HepG2 (cell line): ENCODE measurements at regions not wholly inside any gene's neighbourhood (a gene's known extent, or its start where the extent isn't known, plus 50 kb on each side); places are given as distances from the start of the nearest gene placed in this dataset.

Source experiments
- ATAC-seq: fragments of 200-7000 bp; cut with Tn5 transposase; 3 replicates; pipeline ENCODE4 v1.9.1; 2020; ENCODE audit warnings: mild to moderate bottlenecking, moderate library complexity
- BruUV-seq: library from RNA; stranded (reverse); fragments of 400-500 nt; replicated peaks from 2 replicates; lab custom pipeline; 2021; lab: Mats Ljungman, UMichigan
- CTCF ChIA-PET: fragments of 300-600 bp; formaldehyde crosslinking; extraction: SDS; loops from one replicate; lab custom pipeline; 2021; ENCODE audit warnings: low total read pairs, inconsistent platforms, low intra/inter-chr PET ratio; lab: Yijun Ruan, JAX
- POLR2A ChIA-PET: fragments of 350-600 bp; sonication (Branson Sonifier 250); formaldehyde crosslinking; loops from one replicate; lab custom pipeline; 2020; ENCODE audit warnings: antibody characterized with exemption, inconsistent platforms; lab: Yijun Ruan, JAX
- DNase-seq: peaks from one replicate; pipeline ENCODE4 v3.0.0-alpha.2; 2015; ENCODE audit warnings: low spot score
- FAIRE-seq: peaks from 3 replicates; lab custom pipeline; 2011; peaks lifted over from hg19 to GRCh38; lab: Jason Lieb, UNC
- H2AFZ ChIP-seq: one replicate; pipeline ENCODE4 v1.6.1; 2011; ENCODE audit warnings: low read length, inconsistent platforms
- H3K27ac ChIP-seq: fragments of 300-600 bp; 3 replicates; pipeline ENCODE4 v1.8.0; 2011; ENCODE audit warnings: mixed run types, mild to moderate bottlenecking, mixed read lengths, low read length, inconsistent platforms; ENCODE audit not compliant: insufficient read depth; ENCODE audit errors: extremely low read length
- H3K27me3 ChIP-seq, 2 experiments: fragments of 200-600 bp in 1 of 2; 2 replicates in 1 of 2; 3 replicates in 1 of 2; pipeline versions ENCODE4 v1.6.0 to v1.8.0; 2011; ENCODE audit warnings: low read length in 2 of 2, mild to moderate bottlenecking in 2 of 2, moderate library complexity in 2 of 2, inconsistent platforms in 1 of 2; ENCODE audit not compliant: insufficient read depth in 2 of 2, control insufficient read depth in 1 of 2
- H3K36me3 ChIP-seq, 2 experiments: fragments of 200-600 bp in 1 of 2; replicated peaks in 1 of 2; 2 replicates in 1 of 2; 3 replicates in 1 of 2; pipeline versions ENCODE4 v1.5.1 to v1.8.0; 2011; ENCODE audit warnings: low read length in 2 of 2, inconsistent platforms in 1 of 2; ENCODE audit not compliant: insufficient read depth in 2 of 2, control insufficient read depth in 1 of 2
- H3K4me1 ChIP-seq: 2 replicates; pipeline ENCODE4 v1.5.1; 2012; ENCODE audit warnings: low read length, inconsistent platforms; ENCODE audit not compliant: insufficient read depth
- H3K4me2 ChIP-seq: 2 replicates; pipeline ENCODE4 v1.6.0; 2011; ENCODE audit warnings: low read depth, low read length, inconsistent platforms
- H3K4me3 ChIP-seq, 3 experiments: fragments of 200-600 bp in 1 of 3; sonication (generic), shearing (Covaris generic) in 1 of 3; replicated peaks in 1 of 3; 2 replicates each; pipeline ENCODE4 v1.5.1; 2011 to 2016; ENCODE audit warnings: low read length in 3 of 3, inconsistent platforms in 2 of 3, low read depth in 2 of 3, mild to moderate bottlenecking in 2 of 3, control low read depth in 1 of 3, mixed read lengths in 1 of 3; ENCODE audit not compliant: insufficient read depth in 1 of 3
- H3K79me2 ChIP-seq: one replicate; pipeline ENCODE4 v1.6.1; 2011; ENCODE audit warnings: low read length, inconsistent platforms; ENCODE audit not compliant: insufficient read depth
- H3K9ac ChIP-seq: 2 replicates; pipeline ENCODE4 v1.6.0; 2011; ENCODE audit warnings: mild to moderate bottlenecking, low read depth, low read length, inconsistent platforms; ENCODE audit not compliant: insufficient read depth
- H3K9me3 ChIP-seq: 2 replicates; pipeline ENCODE4 v1.5.1; 2012; ENCODE audit warnings: mild to moderate bottlenecking, low read length
- H4K20me1 ChIP-seq: 2 replicates; pipeline ENCODE4 v1.6.0; 2011; ENCODE audit warnings: inconsistent platforms, mild to moderate bottlenecking, low read length, moderate library complexity; ENCODE audit not compliant: insufficient read depth
- BRCA1 ChIP-seq: sonication (generic); formaldehyde crosslinking; IDR thresholded peaks from 2 replicates; pipeline ENCODE4 v1.4.0; 2020; ENCODE audit warnings: missing genetic modification reagents
- DNMT1 ChIP-seq: sonication (generic); formaldehyde crosslinking; IDR thresholded peaks from 2 replicates; pipeline ENCODE4 v1.5.1; 2020; ENCODE audit warnings: mild to moderate bottlenecking, missing genetic modification reagents
- EEA1 ChIP-seq: sonication (generic); formaldehyde crosslinking; IDR thresholded peaks from 2 replicates; pipeline ENCODE4 v1.5.1; 2020; ENCODE audit warnings: mild to moderate bottlenecking, missing genetic modification reagents, borderline replicate concordance
- HBP1 ChIP-seq: IDR thresholded peaks from 2 replicates; pipeline ENCODE4 v1.6.1; 2016; ENCODE audit warnings: low read depth, control low read depth
- RARA ChIP-seq: IDR thresholded peaks from 2 replicates; pipeline ENCODE4 v1.6.1; 2016; ENCODE audit warnings: missing genetic modification reagents, missing compliant biosample characterization
- SKIL ChIP-seq: sonication (generic); formaldehyde crosslinking; IDR thresholded peaks from 2 replicates; pipeline ENCODE4 v1.8.0; 2022; ENCODE audit warnings: missing genetic modification reagents, mild to moderate bottlenecking, moderate library complexity, borderline replicate concordance
- SP5 ChIP-seq: IDR thresholded peaks from 2 replicates; pipeline ENCODE4 v1.6.1; 2016; ENCODE audit warnings: low read depth, borderline replicate concordance
- SRF ChIP-seq: IDR thresholded peaks from 2 replicates; pipeline ENCODE4 v1.6.1; 2011; ENCODE audit warnings: mild to moderate bottlenecking, low read depth, low read length, moderate library complexity
- ZBTB34 ChIP-seq: sonication (generic); formaldehyde crosslinking; IDR thresholded peaks from 2 replicates; pipeline ENCODE4 v1.8.0; 2022; ENCODE audit warnings: mild to moderate bottlenecking, missing genetic modification reagents
- ZFP36L2 ChIP-seq: sonication (generic); formaldehyde crosslinking; IDR thresholded peaks from 2 replicates; pipeline ENCODE4 v1.4.0; 2020; ENCODE audit warnings: missing genetic modification reagents
- ZMAT5 ChIP-seq: sonication (generic); formaldehyde crosslinking; IDR thresholded peaks from 2 replicates; pipeline ENCODE4 v1.5.0; 2020; ENCODE audit warnings: mild to moderate bottlenecking, low read depth, missing genetic modification reagents, borderline replicate concordance
- ZMYM4 ChIP-seq: sonication (generic); formaldehyde crosslinking; IDR thresholded peaks from 2 replicates; pipeline ENCODE4 v1.8.1; 2023; ENCODE audit warnings: mild to moderate bottlenecking, missing genetic modification reagents
- ZNF556 ChIP-seq: sonication (generic); formaldehyde crosslinking; IDR thresholded peaks from 2 replicates; pipeline ENCODE4 v1.4.0; 2020; ENCODE audit warnings: mild to moderate bottlenecking, missing genetic modification reagents, borderline replicate concordance
- WGBS: methylation state at CpG from one replicate; pipeline ENCODE4 v1.1.6; 2017; ENCODE audit warnings: low lambda C conversion rate; 5-methylcytosine and 5-hydroxymethylcytosine counted together
- in situ Hi-C: cut with HindIII; loops from 2 replicates; pipeline ENCODE4 v1.10.0; 2017; ENCODE audit warnings: low pct_unique_long_range_greater_than_20kb; ENCODE audit not compliant: extremely low pct_ligation_motif_present
- intact Hi-C: fragments of 100-400 bp; cut with micrococcal nuclease; formaldehyde crosslinking; loops from one replicate; pipeline ENCODE4 v1.10.0; 2022; ENCODE audit not compliant: unreplicated experiment

- peaks cover 12% of the 10 kb centered on the region for H3K9me3 ChIP-seq
- no peak for FAIRE-seq
- H4K20me1 ChIP-seq = no peaks in the 10 kb centered on the region
- ATAC-seq = no peak
- WGBS = 16% methylated on average over 15 of the region's 16 CpGs
- H3K4me3 ChIP-seq = no peak overlapping the region
- peaks cover 2 to 19% of the 10 kb centered on the region in 2 experiments; a peak in 3 of 5 replicates for H3K27me3 ChIP-seq
- POLR2A ChIA-PET = no interaction called here
- H3K4me1 ChIP-seq = no peaks in the 10 kb centered on the region
- CTCF ChIA-PET = no interaction called here
- no peaks in the 10 kb centered on the region for H3K79me2 ChIP-seq
- no peaks in the 10 kb centered on the region for H3K36me3 ChIP-seq
- no TSS peak for BruUV-seq
- DNase-seq = no peak
- H2AFZ ChIP-seq = no peak overlapping the region
- in situ Hi-C loops = no loop called here
- H3K4me2 ChIP-seq = no peak overlapping the region
- no peak for TF ChIP-seq ZMYM4 (CRISPR knock-in tag)
- no peak for TF ChIP-seq EEA1 (CRISPR knock-in tag)
- no peak for TF ChIP-seq SKIL (CRISPR knock-in tag)
- TF ChIP-seq, all 625 proteins: peak for 0
- no peak overlapping the region for H3K9ac ChIP-seq
- intact Hi-C loops = no loop called here
- H3K27ac ChIP-seq = no peak overlapping the region
These were observed 101.7 kb upstream of the FRG1 start for GRCh38 chr4:189838821-189839497.

GRCh38 chr4:189840356-189840755, 100.3 kb upstream of the FRG1 start:
- in situ Hi-C loops = no loop called here
- FAIRE-seq = no peak
- CTCF ChIA-PET = no interaction called here
- TF ChIP-seq BRCA1 (CRISPR knock-in tag) (no peak), ZBTB34 (no peak), HBP1 (CRISPR knock-in tag) (no peak), RARA (CRISPR knock-in tag) (no peak), ZMAT5 (CRISPR knock-in tag) (no peak), SP5 (no peak), ZFP36L2 (no peak), ZNF556 (CRISPR knock-in tag) (no peak), DNMT1 (CRISPR knock-in tag) (no peak), SRF (no peak)

More at GRCh38 chr4:189840356-189840755, 100.3 kb upstream of the FRG1 start:
- Histone ChIP-seq H3K9ac (no peak overlapping the region), H3K4me2 (no peak overlapping the region), H3K27me3 (peaks cover 2 to 16% of the 10 kb centered on the region in 2 experiments; a peak in 3 of 5 replicates), H3K4me3 (no peak overlapping the region), H3K79me2 (no peaks in the 10 kb centered on the region), H4K20me1 (no peaks in the 10 kb centered on the region), H3K27ac (no peak overlapping the region), H2AFZ (no peak overlapping the region), H3K9me3 (peaks cover 12% of the 10 kb centered on the region), H3K36me3 (no peaks in the 10 kb centered on the region), H3K4me1 (no peaks in the 10 kb centered on the region)
- intact Hi-C loops = no loop called here
- WGBS = 25% methylated on average over 5 of the region's 5 CpGs
- DNase-seq = no peak
- ATAC-seq = no peak
- POLR2A ChIA-PET = no interaction called here
- BruUV-seq = no TSS peak
